NCI-H1105 (cell line): ENCODE measurements at regions not wholly inside any gene's neighbourhood (a gene's known extent, or its start where the extent isn't known, plus 50 kb on each side); places are given as distances from the start of the nearest gene placed in this dataset.

Source experiments
- DNase-seq: peaks from one replicate; lab custom pipeline; 2025; lab: John Stamatoyannopoulos, UW

GRCh38 chr6:9942131-9942530 lies 472.7 kb downstream of the TFAP2A start:
- DNase-seq: no peak

GRCh38 chr6:9938801-9939200 lies 476.1 kb downstream of the TFAP2A start:
- no peak for DNase-seq

- DNase-seq: peak; percentile 80
Observed at GRCh38 chr6:9937031-9937763, 477.7 kb downstream of the TFAP2A start.

GRCh38 chr6:9936551-9936950 lies 478.3 kb downstream of the TFAP2A start:
- no peak for DNase-seq

- no peak for DNase-seq
Observed at GRCh38 chr6:9933677-9934076, 481.2 kb downstream of the TFAP2A start.

GRCh38 chr6:9927275-9927674 lies 487.6 kb downstream of the TFAP2A start:
- no peak for DNase-seq

- no peak for DNase-seq
Observed at GRCh38 chr6:9924971-9925370, 489.9 kb downstream of the TFAP2A start.

GRCh38 chr6:9921366-9921765 lies 493.5 kb downstream of the TFAP2A start:
- DNase-seq: no peak

GRCh38 chr6:9914951-9915350 lies 499.9 kb downstream of the TFAP2A start:
- no peak for DNase-seq

GRCh38 chr6:9901376-9901775 lies 513.5 kb downstream of the TFAP2A start:
- no peak for DNase-seq

GRCh38 chr6:9896806-9897205 lies 518.1 kb downstream of the TFAP2A start:
- DNase-seq: no peak

- no peak for DNase-seq
Observed at GRCh38 chr6:9890893-9891292, 524.0 kb downstream of the TFAP2A start.

- DNase-seq: no peak
Observed at GRCh38 chr6:9890469-9890868, 524.4 kb downstream of the TFAP2A start.

GRCh38 chr6:9878535-9878934 lies 536.3 kb downstream of the TFAP2A start:
- no peak for DNase-seq

GRCh38 chr6:9875605-9876353 lies 539.1 kb downstream of the TFAP2A start:
- DNase-seq: no peak

- no peak for DNase-seq
Observed at GRCh38 chr6:9862603-9863167, 552.2 kb downstream of the TFAP2A start.

- no peak for DNase-seq
Observed at GRCh38 chr6:9851541-9852380, 563.1 kb downstream of the TFAP2A start.

GRCh38 chr6:9851006-9851405 lies 563.9 kb downstream of the TFAP2A start:
- DNase-seq: no peak

- no peak for DNase-seq
Observed at GRCh38 chr6:9848094-9848493, 566.8 kb downstream of the TFAP2A start.

GRCh38 chr6:9841886-9842725 lies 572.8 kb downstream of the TFAP2A start:
- DNase-seq: no peak

GRCh38 chr6:9834233-9834632 lies 580.6 kb downstream of the TFAP2A start:
- DNase-seq: no peak
